GM18517 (cell line): ENCODE measurements at regions not wholly inside any gene's neighbourhood (a gene's known extent, or its start where the extent isn't known, plus 50 kb on each side); places are given as distances from the start of the nearest gene placed in this dataset.
"Not testable (repeated sequence)": the region's sequence is repeated elsewhere in the genome, so short reads cannot be mapped to it uniquely, and the experiment has no call there.

ENCODE experiments used
- ATAC-seq: cut with Tn5 transposase; IDR thresholded peaks from one replicate; pipeline ENCODE4 v1.9.1; 2021; ENCODE audit warnings: mild to moderate bottlenecking, moderate library complexity; ENCODE audit not compliant: unreplicated experiment

- no peak for ATAC-seq
Observed at GRCh38 chr1:228889289-228889688, 154.0 kb downstream of the RHOU start.

DNA sequence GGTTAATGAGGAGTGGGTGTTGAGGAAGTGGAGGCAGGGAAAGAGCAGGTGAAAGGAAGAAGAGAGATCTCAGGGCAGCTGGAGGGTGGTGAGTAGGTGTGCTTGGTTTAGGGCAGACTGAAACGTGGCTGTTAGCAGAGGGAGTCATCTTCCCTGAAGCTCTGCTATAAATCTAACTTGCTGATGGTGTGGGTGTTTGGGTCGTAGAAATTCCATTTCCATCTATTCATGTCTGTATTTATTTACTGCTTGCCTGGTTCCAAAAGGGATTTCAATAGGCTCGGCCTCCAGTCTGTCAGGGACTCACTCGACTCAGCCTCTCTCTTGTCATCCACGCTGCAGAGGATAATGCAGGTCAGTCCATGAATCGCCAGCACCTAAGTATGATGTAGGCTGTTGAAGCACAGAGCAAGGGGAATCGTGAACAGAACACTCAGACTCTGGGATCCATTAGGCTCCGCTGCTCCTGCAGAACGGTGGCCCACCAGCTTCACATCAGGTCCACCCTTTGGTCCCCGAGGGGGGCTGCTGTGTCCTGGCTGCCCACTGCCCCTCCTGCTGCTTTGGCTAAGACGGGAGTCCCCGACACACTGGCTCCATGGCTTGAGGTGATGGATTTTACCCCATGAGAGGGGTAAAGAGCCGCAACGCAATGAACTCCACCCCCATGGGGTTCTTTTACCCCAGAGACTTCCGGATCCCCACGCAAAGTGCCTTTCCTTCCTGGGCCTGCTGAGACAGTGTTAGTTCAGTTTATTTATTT lies 156.2 kb downstream of the RHOU start:
- no peak for ATAC-seq

GRCh38 chr1:228892200-228892599 lies 156.9 kb downstream of the RHOU start:
- not testable (repeated sequence) for ATAC-seq

GRCh38 chr1:228894442-228894989 lies 159.2 kb downstream of the RHOU start:
- no peak for ATAC-seq

GRCh38 chr1:228897901-228898300 lies 162.6 kb downstream of the RHOU start:
- ATAC-seq: no peak

GRCh38 chr1:228898582-228898992 lies 163.3 kb downstream of the RHOU start:
- ATAC-seq: no peak

- no peak for ATAC-seq
Observed at GRCh38 chr1:228899421-228899956, 164.2 kb downstream of the RHOU start.

DNA sequence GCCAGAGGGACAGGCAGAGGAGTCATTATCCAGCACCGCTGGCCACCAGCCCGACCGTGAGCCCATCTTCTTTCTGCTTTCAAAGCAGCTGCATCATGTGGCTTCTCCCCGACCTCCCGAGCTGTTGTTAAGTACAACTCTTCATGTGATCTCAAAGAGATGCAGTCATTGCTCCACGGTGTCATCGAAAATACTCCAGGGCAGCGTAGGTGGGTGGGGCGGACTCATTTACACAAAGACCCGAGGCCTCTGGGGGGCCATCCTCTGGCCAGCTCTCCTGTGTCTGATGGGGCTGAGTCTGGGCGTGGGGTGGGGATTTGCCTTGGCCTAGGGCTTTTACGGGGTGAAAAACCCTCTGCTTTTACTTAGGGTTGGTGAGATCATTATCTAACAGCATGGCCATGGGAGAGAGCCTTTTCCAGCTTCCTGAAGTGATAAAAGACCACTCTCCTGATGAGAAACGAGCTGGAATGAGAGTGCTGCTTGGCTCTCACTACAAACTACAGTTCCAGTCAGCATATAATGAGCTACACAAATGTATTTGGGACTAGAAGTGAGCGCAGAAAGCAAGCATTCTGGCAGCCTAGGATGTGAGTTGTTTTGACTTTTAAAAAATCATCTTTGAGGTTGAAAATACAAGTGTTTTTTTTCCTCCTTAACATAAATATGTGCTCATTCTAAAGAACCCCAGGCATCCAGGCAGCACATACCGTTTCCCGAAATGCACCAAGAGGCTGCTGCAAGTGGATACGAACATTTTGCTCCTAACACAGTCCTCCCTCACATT lies 165.0 kb downstream of the RHOU start:
- ATAC-seq: no peak

DNA sequence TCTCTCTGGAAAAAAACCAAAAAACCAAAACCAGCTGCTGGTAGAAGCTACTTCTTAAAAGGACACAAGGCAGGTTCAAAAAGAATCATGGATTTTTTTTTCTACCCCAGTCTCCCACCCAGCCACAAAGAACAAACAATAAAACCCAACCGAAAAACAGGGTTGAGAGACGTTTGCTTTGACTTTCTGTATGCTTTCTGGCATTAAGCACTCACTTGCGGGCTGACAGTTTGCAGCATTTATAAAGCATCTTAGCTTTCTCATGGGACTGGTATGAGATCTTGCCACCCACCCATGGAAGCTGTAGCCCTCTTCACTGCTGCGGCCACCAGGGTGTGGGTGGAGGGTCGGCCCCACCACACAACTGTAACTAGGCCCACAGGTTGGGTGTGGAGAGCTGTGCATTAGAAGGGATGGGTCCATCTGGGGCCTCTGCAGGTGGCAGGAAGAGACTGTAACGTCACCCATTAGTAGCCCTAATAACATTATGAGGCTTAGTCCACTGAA lies 165.7 kb downstream of the RHOU start:
- no peak for ATAC-seq

GRCh38 chr1:228901936-228902681 lies 166.8 kb downstream of the RHOU start:
- no peak for ATAC-seq

DNA sequence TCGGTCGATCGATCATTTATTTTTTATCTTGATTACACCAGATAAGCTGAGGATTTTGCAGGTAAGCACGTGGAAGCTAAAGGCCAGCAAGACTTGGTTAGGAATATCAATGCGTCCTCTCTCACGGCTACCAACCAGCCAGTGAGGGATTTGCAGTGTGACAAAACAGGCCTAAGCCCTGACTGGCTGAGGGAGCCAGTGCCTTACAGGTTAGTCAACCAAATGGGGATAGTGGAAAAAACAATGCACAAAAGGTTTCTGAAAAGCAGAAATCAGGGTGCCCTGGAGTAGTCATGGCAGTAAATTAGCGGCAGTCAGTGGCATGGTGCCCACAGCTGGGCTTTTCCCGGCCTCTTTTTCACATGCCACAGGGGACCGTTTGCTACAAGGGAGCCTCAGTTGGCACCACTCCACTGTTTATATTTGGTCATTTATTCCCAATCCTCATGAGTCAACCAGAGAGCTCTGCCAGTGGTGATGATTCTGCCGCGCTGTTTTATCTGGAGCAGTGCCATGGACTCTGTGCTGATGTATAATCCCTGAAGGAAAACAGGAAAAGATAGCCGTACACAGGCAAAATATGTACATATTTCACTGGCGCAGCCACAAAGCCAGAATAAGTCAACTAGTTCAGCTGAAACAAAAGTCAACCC lies 167.6 kb downstream of the RHOU start:
- no peak for ATAC-seq

GRCh38 chr1:228903434-228904071 lies 168.3 kb downstream of the RHOU start:
- ATAC-seq: no peak

DNA sequence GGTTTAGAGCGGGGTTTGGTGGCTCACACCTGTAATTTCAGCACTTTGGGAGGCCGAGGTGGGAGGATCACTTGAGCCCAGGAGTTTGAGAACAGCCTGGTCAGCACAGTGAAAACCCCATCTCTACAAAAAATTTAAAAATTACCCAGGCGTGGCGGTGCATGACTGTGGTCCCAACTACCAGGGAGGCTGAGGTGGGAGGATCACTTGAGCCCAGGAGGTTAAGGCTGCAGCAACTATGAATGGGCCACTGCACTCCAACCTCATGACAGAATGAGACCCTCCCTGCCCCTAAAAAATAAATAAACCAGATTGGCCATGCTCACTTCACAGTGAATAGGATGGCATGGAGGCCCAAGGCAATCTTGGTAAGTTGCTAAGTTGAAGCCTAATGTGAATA lies 168.9 kb downstream of the RHOU start:
- ATAC-seq: no peak

DNA sequence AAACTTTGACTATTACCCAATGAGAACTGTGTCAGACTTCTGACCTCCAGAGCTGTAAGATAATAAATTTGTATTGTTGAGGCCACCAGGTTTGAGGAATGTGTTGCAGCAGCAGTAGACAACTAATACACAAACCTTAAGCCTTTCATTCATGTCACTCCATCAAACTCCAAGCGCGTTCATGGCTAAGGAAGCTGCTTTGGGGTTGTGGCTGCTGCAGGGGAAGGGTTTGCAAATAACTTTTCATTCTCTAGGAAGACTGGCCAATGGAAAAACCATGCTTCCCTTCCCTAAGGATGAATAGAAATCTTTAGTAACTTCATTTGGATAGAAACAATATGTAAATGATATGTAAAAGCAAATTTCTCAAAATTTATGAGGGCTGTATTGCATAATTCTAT lies 170.4 kb downstream of the RHOU start:
- no peak for ATAC-seq

DNA sequence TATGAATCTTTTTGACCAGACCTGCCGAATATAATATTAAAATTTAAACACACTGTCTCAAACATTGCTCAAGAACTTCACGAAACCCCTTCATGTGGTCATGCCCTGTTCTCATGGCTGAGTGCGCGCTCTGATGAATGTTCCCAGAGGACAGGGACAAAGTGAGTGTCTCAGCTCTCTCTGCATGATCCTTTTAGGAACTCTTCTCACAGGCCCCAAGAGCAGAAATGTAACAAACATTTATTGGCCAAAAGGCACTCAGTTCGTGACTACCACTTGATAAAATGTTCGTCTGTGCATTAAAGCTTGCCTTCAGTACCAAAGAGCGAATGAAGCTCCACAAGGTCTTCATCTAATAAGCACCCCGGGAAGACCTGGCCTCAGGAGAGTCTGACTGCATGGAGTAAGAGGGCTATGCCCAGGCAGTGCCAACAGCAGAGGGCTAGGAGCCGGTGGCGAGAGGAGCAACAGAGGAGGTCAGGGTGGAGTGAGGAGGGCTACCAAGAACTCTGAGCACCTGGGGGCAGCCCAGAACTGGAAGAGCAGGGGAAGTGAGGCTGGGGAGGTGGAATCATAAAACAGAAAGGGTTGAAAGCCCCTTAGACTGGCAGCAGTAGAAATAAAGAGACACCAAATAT lies 171.1 kb downstream of the RHOU start:
- ATAC-seq: no peak

DNA sequence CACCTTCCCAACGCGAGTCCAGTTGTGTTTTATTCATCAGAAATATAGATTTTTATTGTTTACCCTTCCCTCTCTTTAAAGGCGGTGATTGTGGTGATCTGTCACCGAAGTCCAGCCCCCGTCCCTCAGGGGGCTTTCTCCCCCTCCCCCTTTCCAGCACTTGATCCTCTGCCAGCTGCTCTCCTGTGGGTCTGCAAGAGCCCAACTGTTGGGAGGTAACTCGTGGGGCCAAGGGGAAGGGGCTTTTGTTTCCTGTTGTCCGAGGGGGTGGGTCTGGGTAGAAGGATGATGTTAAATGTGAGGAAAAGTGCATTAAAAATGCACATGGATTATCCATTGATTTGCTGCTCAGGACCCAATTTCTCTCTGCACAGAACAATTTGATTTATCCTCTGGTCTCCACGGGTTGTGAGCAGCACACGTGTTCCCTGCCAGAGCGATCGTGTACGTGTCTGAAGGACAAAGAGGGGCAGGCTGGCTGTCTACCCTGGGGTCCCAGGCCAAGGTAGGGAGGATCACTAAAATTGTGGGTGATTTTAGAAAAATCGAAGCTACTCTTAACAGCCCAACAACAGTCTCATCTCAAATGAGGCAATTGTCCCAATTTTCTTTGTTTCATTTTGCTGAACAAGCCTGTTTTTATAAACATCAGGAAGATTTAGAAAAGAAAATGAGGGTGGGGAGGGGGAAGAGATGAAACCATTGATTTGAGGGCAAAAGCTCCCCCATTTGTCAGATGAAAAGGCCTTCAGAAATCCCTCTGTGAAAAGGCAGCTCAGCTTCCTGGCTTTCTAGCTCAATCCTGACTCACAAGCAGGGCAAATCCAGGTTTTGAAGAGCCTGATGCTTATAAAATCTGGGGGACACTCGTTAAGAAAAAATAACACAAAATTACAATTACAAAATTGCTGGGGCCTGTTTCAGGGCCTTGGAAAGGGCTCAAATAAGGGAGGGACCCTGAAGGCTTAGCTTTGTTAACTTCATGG lies 176.2 kb downstream of the RHOU start:
- no peak for ATAC-seq

GRCh38 chr1:228913626-228914414 lies 178.5 kb downstream of the RHOU start:
- no peak for ATAC-seq
